Body of pancreas (tissue), 4 donors: ENCODE measurements at regions not wholly inside any gene's neighbourhood (a gene's known extent, or its start where the extent isn't known, plus 50 kb on each side); places are given as distances from the start of the nearest gene placed in this dataset.
"Not testable (repeated sequence)": the region's sequence is repeated elsewhere in the genome, so short reads cannot be mapped to it uniquely, and the experiment has no call there.

Experiments
- CTCF ChIP-seq, 7 experiments: fragments of 450-650 bp in 4 of 7; fragments of 200-600 bp in 3 of 7; sonication (generic) in 3 of 7; IDR thresholded peaks; one replicate each; pipeline ENCODE4 v1.5.1; 2016 to 2019; ENCODE audit warnings: antibody characterized with exemption in 7 of 7
- POLR2A ChIP-seq, 3 donors: fragments of 450-650 bp; IDR thresholded peaks; one replicate each; pipeline ENCODE4 v1.6.1; 2016; ENCODE audit warnings: antibody characterized with exemption in 3 of 3, mild to moderate bottlenecking in 2 of 3

GRCh38 chr12:9454021-9454420, 153.7 kb downstream of the KLRB1 start:
- not testable (repeated sequence) for TF ChIP-seq CTCF, POLR2A (IDR thresholded peaks at IDR 0.05)
